Adrenal gland (tissue), 5 donors: ENCODE measurements at regions not wholly inside any gene's neighbourhood (a gene's known extent, or its start where the extent isn't known, plus 50 kb on each side); places are given as distances from the start of the nearest gene placed in this dataset.

Experiments
- POLR2A ChIP-seq, 2 donors: fragments of 450-650 bp; IDR thresholded peaks; one replicate each; pipeline ENCODE4 v1.6.1; 2017; ENCODE audit warnings: antibody characterized with exemption in 2 of 2, mild to moderate bottlenecking in 2 of 2, moderate library complexity in 1 of 2
- TF ChIP-seq, protein P1 (sequence below), 6 experiments: fragments of 450-650 bp in 4 of 6; fragments of 200-600 bp in 2 of 6; sonication (generic) in 1 of 6; IDR thresholded peaks; 1 replicate in 5 of 6; 2 replicates in 1 of 6; pipeline versions ENCODE4 v1.5.1 to v1.8.0; 2016 to 2021; ENCODE audit warnings: antibody characterized with exemption in 6 of 6, mild to moderate bottlenecking in 2 of 6, moderate library complexity in 1 of 6
- donor health status: DM: no; HTN: no; CAD: no.

DNA sequence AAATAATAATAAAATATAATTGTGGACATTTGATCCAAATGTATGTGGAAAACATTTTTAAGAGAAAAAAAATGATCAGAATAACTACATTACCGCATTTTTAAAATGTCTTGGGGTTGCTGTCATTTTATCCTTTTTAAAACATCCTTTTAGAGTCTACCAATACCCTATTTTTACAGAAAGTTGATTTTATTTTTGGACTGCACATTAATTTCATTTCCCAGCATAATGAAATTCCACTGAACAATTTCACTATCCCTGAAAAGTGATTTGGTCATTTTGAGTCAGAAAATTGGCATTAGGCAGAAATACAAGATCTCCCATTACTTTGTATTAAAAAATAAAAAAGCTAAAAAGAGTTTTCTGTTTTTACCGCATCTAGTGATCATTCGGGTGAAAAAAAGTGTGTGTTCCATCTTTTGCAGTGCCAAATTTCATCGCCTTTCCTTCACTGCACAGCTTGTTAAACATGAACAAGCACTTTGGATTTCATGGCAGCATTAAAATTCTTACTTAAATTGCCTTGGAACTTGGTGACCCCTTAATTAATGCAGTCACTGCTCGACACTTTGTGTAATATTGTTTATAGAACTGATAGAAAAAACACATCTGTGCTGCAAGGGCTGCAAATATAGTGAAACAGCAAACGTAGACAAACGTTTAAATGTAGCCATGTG, 611.7 kb downstream of the TSN start:
- TF ChIP-seq POLR2A (IDR thresholded peaks at IDR 0.05), result no peak
- TF ChIP-seq, protein P1, sequence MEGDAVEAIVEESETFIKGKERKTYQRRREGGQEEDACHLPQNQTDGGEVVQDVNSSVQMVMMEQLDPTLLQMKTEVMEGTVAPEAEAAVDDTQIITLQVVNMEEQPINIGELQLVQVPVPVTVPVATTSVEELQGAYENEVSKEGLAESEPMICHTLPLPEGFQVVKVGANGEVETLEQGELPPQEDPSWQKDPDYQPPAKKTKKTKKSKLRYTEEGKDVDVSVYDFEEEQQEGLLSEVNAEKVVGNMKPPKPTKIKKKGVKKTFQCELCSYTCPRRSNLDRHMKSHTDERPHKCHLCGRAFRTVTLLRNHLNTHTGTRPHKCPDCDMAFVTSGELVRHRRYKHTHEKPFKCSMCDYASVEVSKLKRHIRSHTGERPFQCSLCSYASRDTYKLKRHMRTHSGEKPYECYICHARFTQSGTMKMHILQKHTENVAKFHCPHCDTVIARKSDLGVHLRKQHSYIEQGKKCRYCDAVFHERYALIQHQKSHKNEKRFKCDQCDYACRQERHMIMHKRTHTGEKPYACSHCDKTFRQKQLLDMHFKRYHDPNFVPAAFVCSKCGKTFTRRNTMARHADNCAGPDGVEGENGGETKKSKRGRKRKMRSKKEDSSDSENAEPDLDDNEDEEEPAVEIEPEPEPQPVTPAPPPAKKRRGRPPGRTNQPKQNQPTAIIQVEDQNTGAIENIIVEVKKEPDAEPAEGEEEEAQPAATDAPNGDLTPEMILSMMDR (IDR thresholded peaks at IDR 0.05), result no peak
